Brain microvascular endothelial cell (primary cell): ENCODE measurements at regions not wholly inside any gene's neighbourhood (a gene's known extent, or its start where the extent isn't known, plus 50 kb on each side); places are given as distances from the start of the nearest gene placed in this dataset.
A peak's percentile ranks its signal among the peaks of the same experiment; 100 is the strongest.

Experiments used
- DNase-seq: peaks from one replicate; pipeline ENCODE4 v3.0.0-alpha.2; 2020
- H3K27ac ChIP-seq: fragments of 250-450 bp; sonication (Bioruptor Pico); 2 replicates; pipeline ENCODE4 v1.5.1; 2020; ENCODE audit warnings: mild to moderate bottlenecking, moderate library complexity
- H3K27me3 ChIP-seq: fragments of 250-450 bp; sonication (Bioruptor Pico); replicated peaks from 2 replicates; pipeline ENCODE4 v1.5.1; 2020; ENCODE audit warnings: mild to moderate bottlenecking
- H3K36me3 ChIP-seq: fragments of 250-450 bp; sonication (Bioruptor Pico); replicated peaks from 2 replicates; pipeline ENCODE4 v1.5.1; 2020; ENCODE audit warnings: mild to moderate bottlenecking
- H3K4me3 ChIP-seq: 2 replicates; pipeline ENCODE4 v1.5.1; 2011; ENCODE audit warnings: low read depth, mild to moderate bottlenecking, control low read depth, low read length, moderate library complexity
- CTCF ChIP-seq: IDR thresholded peaks from 2 replicates; pipeline ENCODE4 v1.5.1; 2011; ENCODE audit warnings: low read depth, mild to moderate bottlenecking, moderate library complexity, low read length, control low read depth, inconsistent platforms; ENCODE audit errors: missing control alignments
- in situ Hi-C: cut with HindIII; loops from 2 replicates; pipeline ENCODE4 v1.10.0; 2017; ENCODE audit warnings: low sequenced_read_pairs, low pct_ligation_motif_present

- Histone ChIP-seq H3K27me3 (no peaks in the 10 kb centered on the region), H3K36me3 (no peaks in the 10 kb centered on the region), H3K4me3 (no peak overlapping the region), H3K27ac (peak overlapping the region; percentile 100)
- no peak for TF ChIP-seq CTCF
- DNase-seq = peak; percentile 63
- in situ Hi-C loops = no loop called here
Measured at GRCh38 chr3:170724599-170725280, 138.9 kb upstream of the SLC7A14 start.

DNA sequence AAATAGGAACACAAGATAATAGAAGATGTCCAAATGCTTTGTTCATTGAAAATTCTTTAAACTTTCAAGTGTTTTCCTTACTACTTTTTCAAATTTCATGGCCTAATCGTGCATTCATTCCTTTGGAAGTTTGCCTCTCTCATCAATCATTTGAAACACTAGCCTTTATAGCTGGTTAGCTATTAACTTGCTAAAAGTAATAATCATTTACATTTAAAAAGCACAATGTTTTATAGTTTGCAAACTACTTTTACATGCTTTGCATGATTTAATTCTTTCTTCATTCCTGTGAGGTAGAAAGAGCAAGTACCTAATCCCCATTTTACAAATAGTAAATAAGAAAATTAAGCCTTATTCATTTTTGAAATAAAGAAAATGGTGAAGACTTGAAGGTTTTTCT, 137.4 kb upstream of the SLC7A14 start:
- H3K36me3 ChIP-seq = no peaks in the 10 kb centered on the region
- H3K27me3 ChIP-seq = no peaks in the 10 kb centered on the region
- no peak for TF ChIP-seq CTCF
- no peak for DNase-seq
- H3K4me3 ChIP-seq = no peak overlapping the region
- in situ Hi-C loops = no loop called here
- no peak overlapping the region for H3K27ac ChIP-seq

- H3K36me3 ChIP-seq = no peaks in the 10 kb centered on the region
- no peak overlapping the region for H3K27ac ChIP-seq
- H3K27me3 ChIP-seq = no peaks in the 10 kb centered on the region
- no peak for DNase-seq
- TF ChIP-seq CTCF = no peak
- no peak overlapping the region for H3K4me3 ChIP-seq
- in situ Hi-C loops = no loop called here
Measured at GRCh38 chr3:170721563-170721962, 135.7 kb upstream of the SLC7A14 start.

DNA sequence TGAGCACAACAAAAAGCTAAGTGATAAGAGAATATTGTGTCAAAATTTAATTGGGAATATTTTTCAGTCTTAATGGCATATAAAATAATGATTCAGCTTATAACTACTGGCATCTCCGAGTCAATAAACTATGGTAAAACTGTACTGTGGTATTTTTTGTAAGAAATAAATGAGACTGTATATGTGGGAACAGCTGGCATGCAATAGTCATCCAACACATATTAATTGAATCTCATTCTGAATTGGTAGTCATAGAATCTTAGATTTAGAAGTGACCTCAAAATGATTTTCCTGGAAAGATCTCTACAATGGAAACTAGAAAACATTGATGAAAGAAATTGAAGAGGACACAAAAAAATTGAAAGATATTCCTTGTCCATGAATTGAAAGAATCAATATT, 133.4 kb upstream of the SLC7A14 start:
- H3K27me3 ChIP-seq = no peaks in the 10 kb centered on the region
- H3K36me3 ChIP-seq = no peaks in the 10 kb centered on the region
- no peak for TF ChIP-seq CTCF
- H3K4me3 ChIP-seq = no peak overlapping the region
- DNase-seq = no peak
- in situ Hi-C loops = no loop called here
- H3K27ac ChIP-seq = no peak overlapping the region

GRCh38 chr3:170718848-170719247, 133.0 kb upstream of the SLC7A14 start:
- H3K27ac ChIP-seq = no peak overlapping the region
- no peak for DNase-seq
- in situ Hi-C loops = no loop called here
- H3K4me3 ChIP-seq = no peak overlapping the region
- no peaks in the 10 kb centered on the region for H3K36me3 ChIP-seq
- TF ChIP-seq CTCF = no peak
- no peaks in the 10 kb centered on the region for H3K27me3 ChIP-seq
